ENCODE measurements at regions not wholly inside any gene's neighbourhood (a gene's known extent, or its start where the extent isn't known, plus 50 kb on each side); places are given as distances from the start of the nearest gene placed in this dataset.

GRCh38 chr5:8773046-8773615, 772.7 kb downstream of the SEMA5A start:
- TF ChIP-seq YY1 (IDR thresholded peaks at IDR 0.05; ENCODE audit: insufficient read depth, insufficient read length) (no peak), SUZ12 (IDR thresholded peaks at IDR 0.05; ENCODE audit: extremely low read depth, insufficient read depth, insufficient read length) (no peak), ZNF274 (IDR thresholded peaks at IDR 0.05; ENCODE audit: low read depth, low read length) (no peak)
